ENCODE measurements at regions not wholly inside any gene's neighbourhood (a gene's known extent, or its start where the extent isn't known, plus 50 kb on each side); places are given as distances from the start of the nearest gene placed in this dataset.
"Not testable (repeated sequence)": the region's sequence is repeated elsewhere in the genome, so short reads cannot be mapped to it uniquely, and the experiment has no call there.

DNA sequence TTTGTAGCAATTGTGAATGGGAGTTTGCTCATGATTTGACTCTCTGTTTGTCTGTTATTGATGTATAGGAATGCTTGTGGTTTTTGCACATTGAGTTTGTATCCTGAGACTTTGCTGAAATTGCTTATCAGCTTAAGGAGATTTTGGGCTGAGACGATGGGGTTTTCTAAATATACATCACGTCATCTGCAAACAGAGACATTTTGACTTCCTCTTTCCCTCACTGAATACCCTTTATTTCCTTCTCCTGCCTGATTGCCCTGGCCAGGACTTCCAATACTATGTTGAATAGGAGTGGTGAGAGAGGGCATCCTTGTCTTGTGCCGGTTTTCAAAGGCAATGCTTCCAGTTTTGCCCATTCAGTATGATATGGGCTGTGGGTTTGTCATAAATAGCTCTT, 96.6 kb downstream of the EBLN1 start:
- H3K4me3 Mint-ChIP-seq; H3K4me1 Mint-ChIP-seq; H3K79me2 ChIP-seq (ENCODE audit: control insufficient read depth, insufficient read depth, low read length); ATAC-seq (ENCODE audit: low read depth); H3K4me2 ChIP-seq (replicated peaks; ENCODE audit: low read depth, low read length, poor library complexity, severe bottlenecking); H3K4me1 ChIP-seq (ENCODE audit: control insufficient read depth in 2 of 2, insufficient read depth in 2 of 2, low read length in 2 of 2); CTCF ChIA-PET; H3K9me3 Mint-ChIP-seq (ENCODE audit: insufficient read depth); H3K9ac ChIP-seq (ENCODE audit: low read length); H3K9me3 ChIP-seq (ENCODE audit: control extremely low read depth in 1 of 3, control insufficient read depth in 2 of 3, insufficient read depth in 1 of 3, low read length in 2 of 3); H3K36me3 ChIP-seq (replicated peaks in 1 of 2; ENCODE audit: control extremely low read depth in 1 of 2, control insufficient read depth in 1 of 2, extremely low read depth in 1 of 2, insufficient read depth in 2 of 2, low read length in 1 of 2); H4K20me1 ChIP-seq (ENCODE audit: control insufficient read depth, insufficient read depth, low read length, poor library complexity, severe bottlenecking); H3K27ac Mint-ChIP-seq; H3K27me3 ChIP-seq (replicated peaks in 1 of 4; ENCODE audit: control extremely low read depth in 1 of 4, control insufficient read depth in 3 of 4, insufficient read depth in 4 of 4, low read length in 3 of 4); intact Hi-C loops (cut with micrococcal nuclease); H3K27ac ChIP-seq (ENCODE audit: low read length in 2 of 2); POLR2A ChIA-PET; DNase-seq; H3K4me3 ChIP-seq (ENCODE audit: control extremely low read depth in 1 of 5, extremely low read depth in 1 of 5, insufficient read depth in 1 of 5, low read depth in 2 of 5, low read length in 4 of 5); H2AFZ ChIP-seq (ENCODE audit: insufficient read depth, low read depth, low read length, poor library complexity, severe bottlenecking): not testable (repeated sequence)
- no CpG with 5 or more reads among the region's 3 CpGs for WGBS (ENCODE audit: insufficient coverage)
- H3K27me3 Mint-ChIP-seq, result peaks cover 18% of the 10 kb centered on the region

DNA sequence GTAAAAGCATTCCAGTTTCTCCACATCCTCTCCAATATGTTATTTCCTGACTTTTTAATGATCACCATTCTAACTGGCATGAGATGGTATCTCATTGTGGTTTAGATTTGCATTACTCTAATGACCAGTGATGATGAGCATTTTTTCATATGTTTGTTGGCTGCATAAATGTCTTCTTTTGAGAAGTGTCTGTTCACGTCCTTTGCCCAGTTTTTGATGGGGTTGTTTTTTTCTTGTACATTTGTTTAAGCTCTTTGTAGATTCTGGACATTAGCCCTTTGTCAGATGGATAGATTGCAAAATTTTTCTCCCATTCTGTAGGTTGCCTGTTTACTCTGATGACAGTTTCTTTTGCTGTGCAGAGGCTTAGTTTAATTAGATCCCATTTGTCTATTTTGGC, 97.7 kb downstream of the EBLN1 start:
- POLR2A ChIA-PET; intact Hi-C loops (cut with micrococcal nuclease); CTCF ChIA-PET: not testable (repeated sequence)

DNA sequence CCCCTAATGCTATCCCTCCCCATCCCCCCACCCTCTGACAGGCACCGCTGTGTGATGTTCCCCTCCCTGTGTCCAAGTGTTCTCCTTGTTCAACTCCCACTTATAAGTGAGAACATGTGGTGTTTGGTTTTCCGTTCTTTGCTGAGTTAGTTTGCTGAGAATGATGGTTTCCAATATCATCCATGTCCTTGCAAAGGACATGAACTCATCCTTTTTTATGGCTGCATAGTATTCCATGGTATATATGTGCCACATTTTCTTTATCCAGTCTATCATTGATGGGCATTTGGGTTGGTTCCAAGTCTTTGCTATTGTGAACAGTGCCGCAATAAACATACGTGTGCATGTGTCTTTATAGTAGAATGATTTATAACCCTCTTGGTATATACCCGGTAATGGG, 98.2 kb downstream of the EBLN1 start:
- DNase-seq; H3K4me1 Mint-ChIP-seq; H3K4me3 Mint-ChIP-seq; H3K27ac Mint-ChIP-seq; POLR2A ChIA-PET; intact Hi-C loops (cut with micrococcal nuclease); H3K4me2 ChIP-seq (replicated peaks; ENCODE audit: low read depth, low read length, poor library complexity, severe bottlenecking); H3K4me3 ChIP-seq (ENCODE audit: control extremely low read depth in 1 of 5, extremely low read depth in 1 of 5, insufficient read depth in 1 of 5, low read depth in 2 of 5, low read length in 4 of 5); H3K9me3 Mint-ChIP-seq (ENCODE audit: insufficient read depth); H3K36me3 ChIP-seq (replicated peaks in 1 of 2; ENCODE audit: control extremely low read depth in 1 of 2, control insufficient read depth in 1 of 2, extremely low read depth in 1 of 2, insufficient read depth in 2 of 2, low read length in 1 of 2); H3K4me1 ChIP-seq (ENCODE audit: control insufficient read depth in 2 of 2, insufficient read depth in 2 of 2, low read length in 2 of 2); CTCF ChIA-PET; H3K27ac ChIP-seq (ENCODE audit: low read length in 2 of 2); H3K9ac ChIP-seq (ENCODE audit: low read length); H3K79me2 ChIP-seq (ENCODE audit: control insufficient read depth, insufficient read depth, low read length); ATAC-seq (ENCODE audit: low read depth); H3K9me3 ChIP-seq (ENCODE audit: control extremely low read depth in 1 of 3, control insufficient read depth in 2 of 3, insufficient read depth in 1 of 3, low read length in 2 of 3); H4K20me1 ChIP-seq (ENCODE audit: control insufficient read depth, insufficient read depth, low read length, poor library complexity, severe bottlenecking); H3K27me3 ChIP-seq (replicated peaks in 1 of 4; ENCODE audit: control extremely low read depth in 1 of 4, control insufficient read depth in 3 of 4, insufficient read depth in 4 of 4, low read length in 3 of 4); H2AFZ ChIP-seq (ENCODE audit: insufficient read depth, low read depth, low read length, poor library complexity, severe bottlenecking): not testable (repeated sequence)
- no CpG with 5 or more reads among the region's 5 CpGs for WGBS (ENCODE audit: insufficient coverage)
- peaks cover 27% of the 10 kb centered on the region for H3K27me3 Mint-ChIP-seq

More for the DNA sequence above, 97.7 kb downstream of the EBLN1 start:
- DNase-seq; H3K36me3 ChIP-seq (replicated peaks in 1 of 2; ENCODE audit: control extremely low read depth in 1 of 2, control insufficient read depth in 1 of 2, extremely low read depth in 1 of 2, insufficient read depth in 2 of 2, low read length in 1 of 2); H3K4me1 ChIP-seq (ENCODE audit: control insufficient read depth in 2 of 2, insufficient read depth in 2 of 2, low read length in 2 of 2); H3K79me2 ChIP-seq (ENCODE audit: control insufficient read depth, insufficient read depth, low read length); ATAC-seq (ENCODE audit: low read depth); H3K4me1 Mint-ChIP-seq; H3K27me3 ChIP-seq (replicated peaks in 1 of 4; ENCODE audit: control extremely low read depth in 1 of 4, control insufficient read depth in 3 of 4, insufficient read depth in 4 of 4, low read length in 3 of 4); H4K20me1 ChIP-seq (ENCODE audit: control insufficient read depth, insufficient read depth, low read length, poor library complexity, severe bottlenecking); H3K27ac Mint-ChIP-seq; H3K9me3 Mint-ChIP-seq (ENCODE audit: insufficient read depth); H3K9me3 ChIP-seq (ENCODE audit: control extremely low read depth in 1 of 3, control insufficient read depth in 2 of 3, insufficient read depth in 1 of 3, low read length in 2 of 3); H3K4me2 ChIP-seq (replicated peaks; ENCODE audit: low read depth, low read length, poor library complexity, severe bottlenecking); H3K4me3 ChIP-seq (ENCODE audit: control extremely low read depth in 1 of 5, extremely low read depth in 1 of 5, insufficient read depth in 1 of 5, low read depth in 2 of 5, low read length in 4 of 5); H3K4me3 Mint-ChIP-seq; H3K9ac ChIP-seq (ENCODE audit: low read length); H2AFZ ChIP-seq (ENCODE audit: insufficient read depth, low read depth, low read length, poor library complexity, severe bottlenecking); H3K27ac ChIP-seq (ENCODE audit: low read length in 2 of 2): not testable (repeated sequence)
- H3K27me3 Mint-ChIP-seq, result peaks cover 26% of the 10 kb centered on the region
- 100% methylated on average over 1 of the region's 1 CpG for WGBS (ENCODE audit: insufficient coverage)
